GM12872 (cell line): ENCODE measurements at regions not wholly inside any gene's neighbourhood (a gene's known extent, or its start where the extent isn't known, plus 50 kb on each side); places are given as distances from the start of the nearest gene placed in this dataset.

Experiments
- CTCF ChIP-seq: IDR thresholded peaks from 3 replicates; pipeline ENCODE4 v1.5.1; 2011; ENCODE audit warnings: low read depth, mild to moderate bottlenecking, low read length, moderate library complexity; ENCODE audit not compliant: insufficient read depth

DNA sequence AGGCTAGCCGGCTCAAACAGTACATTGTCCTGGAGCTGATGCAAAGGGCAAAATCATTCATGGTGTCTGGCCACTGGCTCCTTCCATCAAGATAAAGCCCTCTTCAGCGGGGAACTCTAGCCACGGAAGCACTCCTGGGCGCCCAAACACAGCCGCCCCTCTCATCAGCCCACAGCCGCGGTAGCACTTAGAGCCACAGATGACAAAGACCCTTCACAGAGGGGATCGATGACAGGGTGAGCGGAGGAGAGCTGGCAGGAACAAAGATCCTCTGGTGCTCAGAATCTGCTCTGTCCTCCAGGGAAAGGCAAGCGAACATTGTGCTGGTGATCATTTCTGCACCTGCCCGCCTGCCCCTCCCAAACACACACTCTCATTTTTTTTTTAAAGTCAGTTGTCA, 222.2 kb upstream of the NRP1 start:
- TF ChIP-seq CTCF, result no peak

- no peak for TF ChIP-seq CTCF
Measured at GRCh38 chr10:33556103-33556502, 221.6 kb upstream of the NRP1 start.

DNA sequence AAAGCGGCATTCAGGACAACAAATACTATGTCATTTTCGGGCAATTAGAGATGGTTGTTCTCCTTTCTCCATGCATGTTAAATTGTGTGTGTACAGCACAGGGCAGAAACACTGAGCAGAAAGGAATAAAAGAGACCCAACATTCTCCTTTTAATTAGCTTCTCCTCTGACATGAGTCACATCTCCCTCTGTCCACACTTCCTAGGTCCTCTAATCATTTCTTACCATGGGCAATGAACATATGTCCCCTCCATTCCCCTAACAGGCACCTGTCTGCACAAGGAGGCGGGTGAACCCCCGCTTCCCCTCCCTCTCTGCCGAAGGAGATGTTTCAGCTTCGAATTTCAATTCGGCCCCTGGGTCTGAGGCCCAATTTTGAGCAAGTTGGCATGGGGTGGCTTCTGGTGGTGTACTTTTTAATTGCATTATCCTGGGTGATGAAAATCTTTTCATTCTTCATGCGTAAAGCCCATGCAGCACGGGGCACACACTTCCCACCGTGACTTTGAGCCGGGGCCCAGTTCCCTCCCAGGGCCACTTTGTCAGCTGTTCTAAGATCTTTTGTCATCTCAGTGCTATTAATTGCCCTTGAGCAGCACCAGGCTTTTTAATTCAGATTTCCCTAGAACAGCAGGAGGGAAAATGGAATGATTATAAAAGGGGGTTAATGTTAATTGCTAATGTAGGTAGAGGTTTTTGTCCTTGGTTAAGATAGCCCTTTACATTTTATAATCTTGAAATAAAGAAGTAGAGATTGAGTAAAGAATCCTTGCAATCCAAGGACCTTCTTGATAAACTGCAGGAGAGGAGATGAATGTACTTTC, 219.5 kb upstream of the NRP1 start:
- TF ChIP-seq CTCF, result no peak

DNA sequence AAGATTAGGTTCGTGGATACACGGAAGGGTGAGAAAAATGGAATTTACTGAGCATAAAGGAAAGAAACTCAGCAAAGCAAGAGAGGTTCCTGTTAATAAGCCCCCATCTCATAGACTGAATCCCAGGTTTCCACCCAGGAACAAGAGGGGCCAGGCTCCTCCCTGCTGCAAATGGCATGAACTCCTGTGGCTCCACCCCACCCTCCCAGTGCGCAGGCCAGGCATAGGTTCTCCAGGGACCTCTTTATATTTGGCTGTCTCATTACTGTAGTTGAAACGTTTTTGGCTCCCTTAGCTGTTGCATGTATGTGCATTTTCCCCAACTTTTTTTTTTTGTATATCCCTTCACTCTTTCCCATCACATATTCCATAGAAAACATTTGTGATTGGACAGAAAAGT, 217.8 kb upstream of the NRP1 start:
- TF ChIP-seq CTCF, result no peak

- no peak for TF ChIP-seq CTCF
Measured at GRCh38 chr10:33550811-33551210, 216.3 kb upstream of the NRP1 start.

DNA sequence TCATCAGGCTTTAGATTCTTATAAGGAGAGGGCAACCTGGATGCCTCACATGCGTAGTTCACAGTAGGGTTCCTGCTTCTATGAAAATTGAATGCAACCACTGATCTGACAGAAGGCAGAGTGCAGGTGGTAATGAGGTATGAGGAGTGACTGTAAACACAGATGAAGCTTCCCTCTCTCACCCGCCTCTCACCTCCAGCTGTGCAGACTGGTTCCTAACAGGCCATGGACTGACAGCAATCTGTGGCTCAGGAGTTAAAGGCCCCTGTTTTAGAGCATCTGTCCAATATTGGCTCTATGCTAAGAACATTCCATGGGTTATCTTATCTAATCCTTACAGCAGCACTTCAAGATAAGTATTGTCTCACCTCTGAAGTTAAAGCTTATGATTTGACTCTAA, 213.5 kb upstream of the NRP1 start:
- no peak for TF ChIP-seq CTCF

GRCh38 chr10:33546031-33546430, 211.6 kb upstream of the NRP1 start:
- no peak for TF ChIP-seq CTCF
